Large intestine (tissue), 3 donors: ENCODE measurements at regions not wholly inside any gene's neighbourhood (a gene's known extent, or its start where the extent isn't known, plus 50 kb on each side); places are given as distances from the start of the nearest gene placed in this dataset.
"Not testable (repeated sequence)": the region's sequence is repeated elsewhere in the genome, so short reads cannot be mapped to it uniquely, and the experiment has no call there.

Source experiments
- DNase-seq, 2 donors: peaks; one replicate each; pipeline versions ENCODE4 v3.0.0 to v3.0.0-alpha.2; 2013
- H3K27ac ChIP-seq: one replicate; pipeline ENCODE4 v1.5.1; 2013; ENCODE audit warnings: low read length
- H3K27me3 ChIP-seq: 2 replicates; pipeline ENCODE4 v1.6.1; 2013; ENCODE audit warnings: low read length; ENCODE audit not compliant: control insufficient read depth, insufficient read depth
- H3K36me3 ChIP-seq: 2 replicates; pipeline ENCODE4 v1.6.1; 2013; ENCODE audit warnings: low read length; ENCODE audit not compliant: control insufficient read depth, insufficient read depth
- H3K4me1 ChIP-seq: one replicate; pipeline ENCODE4 v1.6.1; 2013; ENCODE audit warnings: low read length; ENCODE audit not compliant: control insufficient read depth, insufficient read depth
- H3K4me3 ChIP-seq: one replicate; pipeline ENCODE4 v1.5.1; 2013; ENCODE audit warnings: low read length
- H3K9me3 ChIP-seq: one replicate; pipeline ENCODE4 v1.6.1; 2013; ENCODE audit warnings: mild to moderate bottlenecking, low read depth, low read length, moderate library complexity; ENCODE audit not compliant: control insufficient read depth
- WGBS: methylation state at CpG from one replicate; pipeline ENCODE4 v1.1.5; 2013; ENCODE audit warnings: low lambda C conversion rate; ENCODE audit not compliant: insufficient coverage; 5-methylcytosine and 5-hydroxymethylcytosine counted together

DNA sequence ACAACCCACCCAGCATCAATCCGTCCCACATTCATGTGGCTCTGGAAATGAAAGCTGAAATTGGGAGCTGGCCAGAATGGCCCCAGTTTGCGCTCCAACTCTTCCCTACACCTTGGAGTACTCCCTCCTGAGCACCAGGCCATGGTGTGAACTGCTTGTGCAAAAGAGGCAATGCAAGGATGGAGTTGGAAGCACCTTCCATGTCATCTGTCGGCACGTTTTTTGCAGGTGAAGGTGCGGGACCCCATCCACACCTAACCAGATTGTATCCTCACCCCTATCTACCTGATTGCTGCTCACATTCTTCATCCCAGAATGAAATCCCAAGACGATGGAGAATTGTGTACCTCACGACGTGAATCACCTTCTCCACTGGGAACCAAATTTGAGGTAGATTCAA, 136.6 kb upstream of the WSB1 start:
- H3K36me3 ChIP-seq = no peaks in the 10 kb centered on the region
- H3K9me3 ChIP-seq = peaks cover 12% of the 10 kb centered on the region
- no peaks in the 10 kb centered on the region for H3K4me1 ChIP-seq
- H3K4me3 ChIP-seq = no peak overlapping the region
- H3K27ac ChIP-seq = no peak overlapping the region
- no peaks in the 10 kb centered on the region for H3K27me3 ChIP-seq
- DNase-seq = no peak
- 87% methylated on average over 3 of the region's 8 CpGs for WGBS

DNA sequence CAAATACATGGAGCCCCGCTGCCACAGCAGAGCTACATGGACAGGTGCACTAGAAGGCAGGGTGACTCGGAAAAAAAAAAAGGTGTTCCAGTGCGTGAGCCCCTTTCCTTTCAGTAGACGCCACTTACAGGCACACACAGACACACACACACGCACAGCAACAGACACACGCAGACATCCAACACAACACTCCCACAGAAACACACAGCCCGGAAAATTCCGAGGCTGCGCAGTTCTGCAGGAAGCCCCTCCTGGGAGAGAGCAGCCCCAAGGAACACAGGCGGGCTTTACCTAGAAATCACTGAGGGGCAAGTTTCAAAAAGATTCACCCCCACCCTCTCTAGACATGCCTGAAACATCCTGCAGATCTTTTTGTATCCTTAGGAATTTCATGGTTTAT, 136.0 kb upstream of the WSB1 start:
- peaks cover 7% of the 10 kb centered on the region for H3K9me3 ChIP-seq
- DNase-seq = no peak

DNA sequence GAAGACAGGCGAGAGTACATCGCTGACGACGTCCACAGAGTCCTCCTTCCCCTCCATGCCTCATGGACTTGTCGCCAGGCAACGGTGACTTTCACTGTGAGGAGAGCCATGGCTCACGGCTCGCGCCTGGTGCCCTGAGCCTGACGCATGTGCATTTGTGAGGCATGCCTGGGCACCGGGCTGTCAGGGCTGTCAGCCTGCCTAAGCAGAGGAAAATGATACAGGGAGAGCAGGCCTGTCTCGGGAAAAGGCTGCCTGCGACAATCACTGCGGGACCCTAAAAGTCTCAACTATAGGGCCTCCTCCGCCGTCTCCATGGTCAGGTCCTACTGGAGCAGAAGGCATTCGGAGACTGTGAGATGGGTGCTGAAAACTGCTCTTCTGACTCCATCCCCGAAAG, 135.5 kb upstream of the WSB1 start:
- Histone ChIP-seq H3K27ac (no peak overlapping the region), H3K4me3 (no peak overlapping the region), H3K4me1 (no peaks in the 10 kb centered on the region), H3K27me3 (no peaks in the 10 kb centered on the region), H3K36me3 (no peaks in the 10 kb centered on the region), H3K9me3 (peaks cover 3% of the 10 kb centered on the region)
- WGBS = 80% methylated on average over 1 of the region's 18 CpGs
- DNase-seq = no peak

More for the DNA sequence above, 136.0 kb upstream of the WSB1 start:
- Histone ChIP-seq H3K27me3 (no peaks in the 10 kb centered on the region), H3K4me3 (no peak overlapping the region), H3K27ac (no peak overlapping the region), H3K36me3 (no peaks in the 10 kb centered on the region), H3K4me1 (no peaks in the 10 kb centered on the region)
- WGBS = no CpG with 5 or more reads among the region's 10 CpGs

DNA sequence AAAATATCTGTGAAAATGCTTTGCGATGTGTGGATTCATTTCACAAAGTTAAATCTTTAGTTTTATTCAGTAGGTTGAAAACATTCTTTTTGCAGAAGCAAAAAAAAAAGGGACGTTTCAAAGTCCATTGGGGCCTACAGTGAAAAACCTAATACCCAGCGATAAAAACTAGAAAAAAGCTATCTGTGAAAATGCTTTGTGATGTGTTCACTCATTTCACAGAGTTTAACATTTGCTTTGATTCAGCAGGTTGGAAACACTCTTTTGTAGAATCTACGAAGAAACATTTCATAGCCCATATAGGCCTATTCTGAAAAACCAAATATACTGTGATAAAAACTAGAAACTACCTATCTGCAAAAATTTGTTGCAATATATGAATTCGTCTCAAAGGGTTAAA, 113.6 kb upstream of the WSB1 start:
- no peaks in the 10 kb centered on the region for H3K36me3 ChIP-seq
- WGBS = no CpG with 5 or more reads among the region's 5 CpGs
- no peak overlapping the region for H3K4me3 ChIP-seq
- no peak overlapping the region for H3K27ac ChIP-seq
- H3K4me1 ChIP-seq = no peaks in the 10 kb centered on the region
- no peak for DNase-seq
- no peaks in the 10 kb centered on the region for H3K27me3 ChIP-seq
- no peaks in the 10 kb centered on the region for H3K9me3 ChIP-seq

DNA sequence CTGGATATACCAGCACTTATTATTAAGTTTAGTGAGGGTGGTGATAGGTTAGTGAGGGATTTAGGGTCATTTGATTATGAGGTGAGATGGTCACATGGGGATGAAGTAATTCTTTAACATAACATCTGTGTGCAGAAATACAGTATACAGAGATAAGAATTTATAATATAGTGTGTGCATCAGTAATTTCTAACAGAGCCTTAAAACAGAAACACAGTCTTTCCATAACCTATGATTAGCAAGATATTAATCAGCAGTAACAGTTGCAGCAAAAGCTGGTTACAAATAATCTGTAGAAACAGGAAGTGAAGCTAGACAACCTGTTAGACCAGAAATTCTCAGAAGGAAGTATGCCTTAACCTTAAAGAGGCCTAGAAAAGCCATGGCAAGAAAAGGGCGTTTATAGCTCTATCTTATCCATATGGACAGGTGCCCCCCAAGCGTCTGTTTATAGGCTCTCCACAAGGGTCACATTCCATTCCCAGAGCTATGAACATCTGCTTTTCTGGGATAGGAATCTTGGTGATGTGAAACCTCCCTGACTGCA, 112.5 kb upstream of the WSB1 start:
- H3K4me3 ChIP-seq, H3K4me1 ChIP-seq, DNase-seq, H3K36me3 ChIP-seq, H3K9me3 ChIP-seq, H3K27ac ChIP-seq, H3K27me3 ChIP-seq: not testable (repeated sequence)
- WGBS = no CpG with 5 or more reads among the region's 2 CpGs

DNA sequence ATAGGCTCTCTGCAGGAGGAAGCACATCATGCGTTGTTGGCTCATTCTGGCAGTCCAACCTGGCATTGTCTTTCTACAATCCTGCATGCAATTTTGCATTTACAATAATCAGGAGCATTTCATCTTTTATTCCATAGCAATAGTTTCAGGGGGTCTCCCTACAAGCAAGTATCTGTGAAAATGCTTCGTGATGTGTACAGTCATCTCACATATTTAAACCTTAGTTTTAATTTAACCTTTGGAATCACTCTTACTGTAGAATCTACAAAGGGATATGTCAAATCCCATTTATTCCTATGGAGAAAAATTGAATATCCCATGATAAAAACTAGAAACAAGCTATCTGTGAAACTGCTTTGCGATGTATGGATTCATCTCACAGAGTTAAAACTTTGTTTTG, 112.0 kb upstream of the WSB1 start:
- H3K36me3 ChIP-seq = no peaks in the 10 kb centered on the region
- no peak overlapping the region for H3K4me3 ChIP-seq
- DNase-seq = no peak
- WGBS = 100% methylated on average over 1 of the region's 3 CpGs
- H3K4me1 ChIP-seq = no peaks in the 10 kb centered on the region
- no peaks in the 10 kb centered on the region for H3K27me3 ChIP-seq
- H3K9me3 ChIP-seq = no peaks in the 10 kb centered on the region
- no peak overlapping the region for H3K27ac ChIP-seq

DNA sequence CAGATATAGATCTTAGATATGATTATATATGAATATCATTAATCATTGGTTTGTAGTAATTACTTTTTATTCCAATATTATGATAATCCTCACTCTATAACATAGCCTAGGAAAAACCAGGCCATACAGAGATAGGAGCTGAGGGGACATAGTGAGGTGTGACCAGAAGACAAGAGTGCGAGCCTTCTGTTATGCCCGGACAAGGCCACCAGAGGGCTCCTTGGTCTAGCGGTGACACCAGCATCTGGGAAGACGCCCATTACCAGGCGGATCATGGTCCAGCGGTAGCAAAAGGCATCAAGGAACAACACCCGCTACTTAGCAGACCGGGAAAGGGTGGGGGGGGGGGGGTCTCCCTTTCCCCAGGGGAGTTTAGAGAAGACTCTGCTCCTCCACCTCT, 96.4 kb upstream of the WSB1 start:
- not testable (repeated sequence) for H3K9me3 ChIP-seq, H3K27me3 ChIP-seq, H3K4me3 ChIP-seq, H3K36me3 ChIP-seq, DNase-seq, H3K27ac ChIP-seq, H3K4me1 ChIP-seq
- WGBS = no CpG with 5 or more reads among the region's 8 CpGs

DNA sequence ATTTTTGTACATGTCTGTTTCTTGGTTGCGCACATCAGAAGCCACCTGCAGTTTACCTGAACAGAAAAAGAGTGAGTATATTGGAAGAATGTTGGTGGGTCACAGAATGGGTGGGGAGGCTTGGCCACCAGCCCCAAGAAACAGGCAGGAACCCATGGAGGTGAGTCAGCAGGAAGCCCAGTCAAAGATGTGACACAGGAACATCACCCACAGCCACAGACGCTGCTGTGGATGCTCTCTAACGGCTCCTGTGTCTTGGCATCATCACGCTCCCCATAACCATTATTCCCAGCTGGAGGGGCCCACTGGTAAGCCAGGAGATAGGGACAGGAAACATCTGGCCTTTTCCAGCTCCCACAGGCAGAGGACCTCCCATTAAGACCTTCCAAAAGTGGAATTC, 94.0 kb upstream of the WSB1 start:
- H3K36me3 ChIP-seq = no peaks in the 10 kb centered on the region
- no CpG with 5 or more reads among the region's 4 CpGs for WGBS
- H3K27me3 ChIP-seq = peaks cover 6% of the 10 kb centered on the region

DNA sequence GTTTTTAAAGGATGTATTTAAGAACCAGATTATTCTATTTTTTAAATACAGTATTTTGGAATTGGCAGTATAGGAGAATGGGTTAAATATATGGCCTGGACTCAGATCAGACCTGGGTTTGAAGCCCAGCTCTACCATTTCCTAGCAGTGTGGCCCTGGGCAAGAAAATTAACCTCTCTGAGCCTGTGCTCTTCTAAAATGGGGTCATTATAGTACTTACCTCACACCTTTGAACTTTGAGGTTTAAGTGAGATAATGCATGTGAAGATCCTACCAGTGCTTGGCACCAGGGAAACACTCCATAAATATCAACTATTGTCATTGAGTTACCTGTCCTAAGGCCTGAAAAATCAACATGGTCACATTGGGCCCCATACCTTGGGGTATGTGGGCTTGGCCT, 93.4 kb upstream of the WSB1 start:
- H3K4me3 ChIP-seq = no peak overlapping the region
- DNase-seq = no peak
- peaks cover 6% of the 10 kb centered on the region for H3K27me3 ChIP-seq
- no peaks in the 10 kb centered on the region for H3K4me1 ChIP-seq
- H3K27ac ChIP-seq = no peak overlapping the region
- H3K36me3 ChIP-seq = no peaks in the 10 kb centered on the region
- H3K9me3 ChIP-seq = no peaks in the 10 kb centered on the region

More for the DNA sequence above, 94.0 kb upstream of the WSB1 start:
- Histone ChIP-seq H3K4me3 (no peak overlapping the region), H3K9me3 (no peaks in the 10 kb centered on the region), H3K4me1 (no peaks in the 10 kb centered on the region), H3K27ac (no peak overlapping the region)
- DNase-seq = no peak

DNA sequence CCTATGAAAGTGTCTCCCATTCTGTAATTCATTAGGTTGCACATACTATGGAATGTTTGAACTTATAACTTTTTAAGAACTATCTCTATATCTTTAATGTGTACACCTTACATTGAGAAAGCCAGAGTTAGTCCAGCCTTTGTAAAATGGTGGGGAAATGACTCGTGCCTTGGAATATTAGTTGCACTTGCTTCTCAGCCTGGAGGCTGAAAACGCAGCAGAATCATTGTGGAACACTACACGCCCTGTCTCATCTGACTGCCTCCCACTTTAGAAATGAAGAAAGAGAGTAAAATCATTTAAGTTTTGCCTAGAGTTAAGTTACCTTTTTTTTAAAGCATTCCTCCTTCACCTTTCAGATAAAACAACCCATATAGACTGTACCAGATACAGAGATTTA, 90.7 kb upstream of the WSB1 start:
- Histone ChIP-seq H3K27me3 (peaks cover 6% of the 10 kb centered on the region), H3K27ac (no peak overlapping the region), H3K9me3 (no peaks in the 10 kb centered on the region), H3K4me3 (no peak overlapping the region), H3K36me3 (no peaks in the 10 kb centered on the region), H3K4me1 (no peaks in the 10 kb centered on the region)
- no peak for DNase-seq
- WGBS = 79% methylated on average over 3 of the region's 3 CpGs

DNA sequence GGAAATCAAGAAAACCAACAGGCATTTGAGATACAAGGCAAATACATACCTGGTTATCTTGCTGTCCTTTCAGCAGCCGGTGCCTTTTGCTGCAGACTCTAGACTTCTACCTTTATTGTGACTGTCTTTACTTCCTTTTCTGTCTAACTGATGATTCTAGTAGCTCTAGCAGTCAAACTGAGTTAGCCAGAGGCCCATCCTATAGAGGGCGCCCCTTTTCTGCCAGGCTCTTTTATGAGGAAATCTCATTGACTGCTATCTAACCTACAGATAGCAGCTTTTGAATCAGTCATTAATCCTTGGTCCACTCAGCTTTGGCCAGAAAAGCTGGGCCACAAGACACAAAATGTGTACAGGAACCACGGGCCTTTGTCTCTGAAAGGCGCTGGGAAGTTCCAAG, 87.5 kb upstream of the WSB1 start:
- no peak overlapping the region for H3K27ac ChIP-seq
- no peak overlapping the region for H3K4me3 ChIP-seq

More for the DNA sequence above, 87.5 kb upstream of the WSB1 start:
- Histone ChIP-seq H3K4me1 (no peaks in the 10 kb centered on the region), H3K9me3 (no peaks in the 10 kb centered on the region), H3K27me3 (peaks cover 6% of the 10 kb centered on the region), H3K36me3 (no peaks in the 10 kb centered on the region)
- WGBS = 43% methylated on average over 1 of the region's 4 CpGs
- no peak for DNase-seq
